ENCODE measurements at regions not wholly inside any gene's neighbourhood (a gene's known extent, or its start where the extent isn't known, plus 50 kb on each side); places are given as distances from the start of the nearest gene placed in this dataset.

DNA sequence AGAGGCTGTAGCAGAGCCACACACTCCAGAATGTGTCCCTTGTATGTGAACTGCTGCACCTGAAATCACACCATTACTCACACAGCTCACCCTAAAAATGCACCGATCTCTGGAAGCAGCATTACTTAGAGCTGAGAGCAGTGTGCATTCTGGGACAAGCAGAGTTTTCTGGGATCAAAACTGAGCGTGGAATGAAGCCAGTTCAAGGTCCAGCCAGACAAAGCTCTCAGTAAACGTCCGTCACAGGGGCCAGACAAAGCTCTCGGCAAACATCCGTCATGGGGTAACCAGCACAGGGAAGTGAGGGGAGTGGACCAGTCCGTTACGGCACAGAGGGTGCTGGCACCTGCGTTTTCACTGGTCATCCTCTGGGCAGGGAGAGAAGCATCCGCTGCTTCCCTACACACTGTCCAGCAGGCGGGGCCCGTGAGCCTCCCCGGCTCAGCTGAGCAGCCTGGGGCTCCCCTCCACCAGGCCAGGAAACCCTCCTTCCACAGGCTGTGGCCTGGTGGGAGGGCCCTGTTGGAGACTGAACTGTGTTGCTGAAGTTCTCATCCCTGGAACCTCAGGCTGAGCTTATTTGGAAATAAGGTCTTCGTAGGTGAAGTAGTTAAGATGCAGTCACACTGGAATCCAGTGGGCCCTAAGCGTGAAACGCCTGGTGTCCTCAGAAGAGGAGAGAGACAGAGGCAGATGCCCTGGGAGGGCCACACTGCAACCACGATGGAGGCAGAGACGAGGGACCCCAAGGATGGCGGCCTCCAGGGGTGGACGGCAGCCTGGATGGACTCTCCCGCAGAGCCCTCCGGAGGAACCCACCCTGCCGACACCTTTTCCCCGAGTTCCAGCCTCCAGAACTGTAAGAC lies 883.9 kb downstream of the BRD1 start (continued):
- TF ChIP-seq, protein P1, sequence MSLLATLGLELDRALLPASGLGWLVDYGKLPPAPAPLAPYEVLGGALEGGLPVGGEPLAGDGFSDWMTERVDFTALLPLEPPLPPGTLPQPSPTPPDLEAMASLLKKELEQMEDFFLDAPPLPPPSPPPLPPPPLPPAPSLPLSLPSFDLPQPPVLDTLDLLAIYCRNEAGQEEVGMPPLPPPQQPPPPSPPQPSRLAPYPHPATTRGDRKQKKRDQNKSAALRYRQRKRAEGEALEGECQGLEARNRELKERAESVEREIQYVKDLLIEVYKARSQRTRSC (CRISPR knock-in tag; IDR thresholded peaks at IDR 0.05; ENCODE audit: low read depth), result 0 out of 2 replicates have a peak, but pooled peaks have one; percentile 65
- TF ChIP-seq ZFP90 (CRISPR knock-in tag; IDR thresholded peaks at IDR 0.05; ENCODE audit: borderline replicate concordance) (no peak; the same call in 1 of the 2 replicates), SALL1 (CRISPR knock-in tag; IDR thresholded peaks at IDR 0.05) (peak; percentile 92), YEATS2 (CRISPR knock-in tag; IDR thresholded peaks at IDR 0.05; ENCODE audit: borderline replicate concordance) (peak; percentile 52), NKX3-1 (CRISPR knock-in tag; IDR thresholded peaks at IDR 0.05) (no peak), FIP1L1 (IDR thresholded peaks at IDR 0.05; ENCODE audit: borderline replicate concordance, insufficient read depth, low read depth, low read length) (no peak), MYC (CRISPR knock-in tag; IDR thresholded peaks at IDR 0.05; ENCODE audit: borderline replicate concordance) (peak; percentile 44; the same call in 1 of the 2 replicates), HNF4G (IDR thresholded peaks at IDR 0.05; ENCODE audit: borderline replicate concordance, low read depth, low read length) (peak; percentile 82), HNF4G (CRISPR knock-in tag; IDR thresholded peaks at IDR 0.05; ENCODE audit: borderline replicate concordance, low read depth) (peak; percentile 84; the same call in 1 of the 2 replicates), ZSCAN29 (CRISPR knock-in tag; conservative IDR thresholded peaks at IDR 0.05) (0 out of 2 replicates have a peak, but pooled peaks have one; percentile 70), SOX5 (CRISPR knock-in tag; IDR thresholded peaks at IDR 0.05; ENCODE audit: borderline replicate concordance) (peak; percentile 92), NFYB (CRISPR knock-in tag; IDR thresholded peaks at IDR 0.05) (no peak; the same call in 1 of the 2 replicates), ZSCAN12 (CRISPR knock-in tag; IDR thresholded peaks at IDR 0.05) (no peak), KDM3A (CRISPR knock-in tag; IDR thresholded peaks at IDR 0.05; ENCODE audit: low read depth) (peak; percentile 48; the same call in 1 of the 2 replicates), ZNF354B (CRISPR knock-in tag; IDR thresholded peaks at IDR 0.05) (no peak), RFX3 (CRISPR knock-in tag; IDR thresholded peaks at IDR 0.05) (no peak), YY1 (IDR thresholded peaks at IDR 0.05; ENCODE audit: insufficient read depth, insufficient replicate concordance, low read depth, low read length) (peak; percentile 44), ZNF263 (CRISPR knock-in tag; IDR thresholded peaks at IDR 0.05) (no peak), ZNF251 (CRISPR knock-in tag; IDR thresholded peaks at IDR 0.05) (no peak)
- TF ChIP-seq, protein P2, sequence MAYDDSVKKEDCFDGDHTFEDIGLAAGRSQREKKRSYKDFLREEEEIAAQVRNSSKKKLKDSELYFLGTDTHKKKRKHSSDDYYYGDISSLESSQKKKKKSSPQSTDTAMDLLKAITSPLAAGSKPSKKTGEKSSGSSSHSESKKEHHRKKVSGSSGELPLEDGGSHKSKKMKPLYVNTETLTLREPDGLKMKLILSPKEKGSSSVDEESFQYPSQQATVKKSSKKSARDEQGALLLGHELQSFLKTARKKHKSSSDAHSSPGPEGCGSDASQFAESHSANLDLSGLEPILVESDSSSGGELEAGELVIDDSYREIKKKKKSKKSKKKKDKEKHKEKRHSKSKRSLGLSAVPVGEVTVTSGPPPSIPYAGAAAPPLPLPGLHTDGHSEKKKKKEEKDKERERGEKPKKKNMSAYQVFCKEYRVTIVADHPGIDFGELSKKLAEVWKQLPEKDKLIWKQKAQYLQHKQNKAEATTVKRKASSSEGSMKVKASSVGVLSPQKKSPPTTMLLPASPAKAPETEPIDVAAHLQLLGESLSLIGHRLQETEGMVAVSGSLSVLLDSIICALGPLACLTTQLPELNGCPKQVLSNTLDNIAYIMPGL (CRISPR knock-in tag; IDR thresholded peaks at IDR 0.05; ENCODE audit: borderline replicate concordance in 1 of 2, low read depth in 1 of 2), result peak; percentile 78 to 81
- TF ChIP-seq, protein P3, sequence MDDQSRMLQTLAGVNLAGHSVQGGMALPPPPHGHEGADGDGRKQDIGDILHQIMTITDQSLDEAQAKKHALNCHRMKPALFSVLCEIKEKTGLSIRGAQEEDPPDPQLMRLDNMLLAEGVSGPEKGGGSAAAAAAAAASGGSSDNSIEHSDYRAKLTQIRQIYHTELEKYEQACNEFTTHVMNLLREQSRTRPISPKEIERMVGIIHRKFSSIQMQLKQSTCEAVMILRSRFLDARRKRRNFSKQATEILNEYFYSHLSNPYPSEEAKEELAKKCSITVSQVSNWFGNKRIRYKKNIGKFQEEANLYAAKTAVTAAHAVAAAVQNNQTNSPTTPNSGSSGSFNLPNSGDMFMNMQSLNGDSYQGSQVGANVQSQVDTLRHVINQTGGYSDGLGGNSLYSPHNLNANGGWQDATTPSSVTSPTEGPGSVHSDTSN (CRISPR knock-in tag; IDR thresholded peaks at IDR 0.05; ENCODE audit: borderline replicate concordance), result no peak
- TF ChIP-seq, protein P4, sequence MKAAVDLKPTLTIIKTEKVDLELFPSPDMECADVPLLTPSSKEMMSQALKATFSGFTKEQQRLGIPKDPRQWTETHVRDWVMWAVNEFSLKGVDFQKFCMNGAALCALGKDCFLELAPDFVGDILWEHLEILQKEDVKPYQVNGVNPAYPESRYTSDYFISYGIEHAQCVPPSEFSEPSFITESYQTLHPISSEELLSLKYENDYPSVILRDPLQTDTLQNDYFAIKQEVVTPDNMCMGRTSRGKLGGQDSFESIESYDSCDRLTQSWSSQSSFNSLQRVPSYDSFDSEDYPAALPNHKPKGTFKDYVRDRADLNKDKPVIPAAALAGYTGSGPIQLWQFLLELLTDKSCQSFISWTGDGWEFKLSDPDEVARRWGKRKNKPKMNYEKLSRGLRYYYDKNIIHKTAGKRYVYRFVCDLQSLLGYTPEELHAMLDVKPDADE (CRISPR knock-in tag; IDR thresholded peaks at IDR 0.05), result no peak

All from HepG2 (cell line).